HG02642 (cell line): ENCODE measurements at regions not wholly inside any gene's neighbourhood (a gene's known extent, or its start where the extent isn't known, plus 50 kb on each side); places are given as distances from the start of the nearest gene placed in this dataset.

Experiments used
- ATAC-seq: cut with Tn5 transposase; IDR thresholded peaks from one replicate; pipeline ENCODE4 v1.9.1; 2021; ENCODE audit warnings: mild to moderate bottlenecking; ENCODE audit not compliant: unreplicated experiment, poor library complexity

DNA sequence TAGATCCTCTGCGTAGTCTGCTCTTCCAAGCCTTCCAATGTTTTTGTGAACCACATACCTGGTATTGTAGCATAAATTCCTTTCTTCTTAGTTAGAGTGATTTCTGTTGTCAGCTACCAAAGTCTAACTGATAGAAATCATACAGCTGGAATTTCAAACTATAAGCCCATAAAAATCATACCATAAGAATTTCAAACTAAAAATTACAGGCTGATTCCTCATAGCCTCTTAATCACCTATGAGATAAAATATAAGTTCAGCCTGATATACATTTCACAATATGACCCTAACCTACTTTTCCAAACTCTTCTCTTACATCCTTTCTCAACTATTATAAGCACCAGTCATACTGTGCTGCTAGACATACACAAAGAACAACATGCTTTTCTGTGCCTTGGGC is 64.8 kb downstream of the PTHLH start:
- ATAC-seq, result no peak

DNA sequence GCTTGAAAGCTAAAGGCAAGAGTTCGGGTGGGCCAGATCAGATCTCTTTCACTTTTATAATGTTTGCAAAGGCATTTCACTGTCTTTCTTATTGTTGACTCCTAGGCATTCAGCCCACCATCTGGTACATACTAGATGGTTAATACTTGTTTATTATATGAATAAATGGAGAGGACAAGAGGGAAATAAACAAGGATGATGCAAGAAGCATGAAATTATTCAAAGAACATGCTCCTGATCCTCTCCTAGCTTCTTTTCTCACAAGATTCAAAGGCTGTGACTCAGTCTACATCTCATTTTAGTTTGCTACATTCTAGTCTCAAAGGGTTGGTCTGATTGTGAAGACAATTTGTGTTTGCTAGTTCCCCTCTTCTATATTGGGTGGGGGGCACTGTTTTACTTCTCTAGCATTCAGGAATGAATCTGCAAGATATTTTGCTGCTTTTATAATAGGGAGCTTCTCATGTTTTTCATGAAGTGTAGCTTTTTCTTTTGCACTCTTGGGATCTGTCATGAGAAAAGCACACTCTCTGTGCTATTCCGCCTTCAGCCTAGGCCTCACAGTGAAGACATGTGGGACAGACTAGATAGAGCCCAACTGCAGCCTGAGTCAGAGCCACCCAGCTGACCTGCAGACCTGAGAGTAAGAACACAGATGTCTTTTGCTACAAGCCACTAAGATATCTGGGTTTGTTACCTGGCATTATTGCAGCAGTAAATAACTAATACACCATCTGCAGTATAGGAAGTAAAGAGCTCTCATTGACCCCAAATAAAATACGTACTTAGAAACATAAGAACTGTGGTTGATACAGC is 65.7 kb downstream of the PTHLH start:
- no peak for ATAC-seq

DNA sequence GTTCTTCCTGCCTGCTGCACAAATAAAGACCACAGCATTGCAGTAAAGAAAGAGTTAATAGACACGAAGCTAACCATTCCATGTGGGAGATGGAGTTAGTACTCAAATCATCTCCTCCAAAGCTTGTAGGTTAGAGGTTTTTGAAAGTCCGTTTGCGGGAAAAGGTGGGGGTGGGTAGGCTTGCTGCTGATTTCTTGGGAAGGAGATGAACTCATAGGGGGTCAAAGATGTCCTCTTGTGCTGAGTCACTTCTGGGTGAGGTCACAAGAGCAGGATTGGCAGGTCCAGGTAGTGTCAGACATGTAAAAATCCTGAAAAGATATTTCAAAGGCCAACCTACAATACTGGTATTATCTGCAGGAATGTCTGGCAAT is 66.4 kb downstream of the PTHLH start:
- ATAC-seq, result no peak

DNA sequence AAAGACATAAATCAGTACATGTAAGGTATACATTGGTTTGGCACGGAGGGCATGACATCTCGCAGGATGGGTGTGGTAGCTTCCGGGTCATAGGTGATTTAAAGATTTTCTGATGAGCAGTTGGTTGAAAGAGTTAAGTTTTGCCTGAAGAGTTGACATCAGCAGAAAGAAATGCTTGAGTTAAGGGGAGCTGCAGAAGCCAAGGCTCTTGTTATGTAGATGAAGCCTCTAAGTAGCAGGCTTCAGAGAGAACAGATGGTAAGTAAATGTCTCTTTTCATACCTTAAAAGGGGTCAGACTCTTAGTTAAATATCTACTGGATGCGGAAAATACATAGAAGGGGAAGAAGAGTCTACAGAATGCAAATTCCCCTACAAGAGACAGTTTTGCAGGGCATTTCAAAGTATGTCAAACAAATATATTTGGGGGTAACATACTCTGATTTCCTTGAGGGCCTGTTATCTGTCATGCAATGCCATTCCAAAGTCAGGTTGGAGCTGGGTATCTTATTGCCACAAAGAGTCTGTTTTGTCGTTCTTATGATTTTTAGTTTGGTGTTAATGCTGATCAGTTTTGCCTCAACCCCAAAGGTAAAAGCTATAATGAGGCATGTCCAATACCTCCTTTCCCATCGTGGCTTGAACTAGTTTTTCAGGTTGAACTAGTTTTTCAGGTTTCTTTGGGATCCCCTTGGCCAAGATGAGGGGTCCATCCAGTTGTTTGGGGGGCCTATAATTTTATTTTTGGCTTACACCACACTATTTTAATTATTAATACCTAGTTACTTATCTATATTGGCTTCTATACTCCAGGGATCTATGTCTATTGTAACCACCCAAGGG is 67.0 kb downstream of the PTHLH start:
- ATAC-seq, result no peak

DNA sequence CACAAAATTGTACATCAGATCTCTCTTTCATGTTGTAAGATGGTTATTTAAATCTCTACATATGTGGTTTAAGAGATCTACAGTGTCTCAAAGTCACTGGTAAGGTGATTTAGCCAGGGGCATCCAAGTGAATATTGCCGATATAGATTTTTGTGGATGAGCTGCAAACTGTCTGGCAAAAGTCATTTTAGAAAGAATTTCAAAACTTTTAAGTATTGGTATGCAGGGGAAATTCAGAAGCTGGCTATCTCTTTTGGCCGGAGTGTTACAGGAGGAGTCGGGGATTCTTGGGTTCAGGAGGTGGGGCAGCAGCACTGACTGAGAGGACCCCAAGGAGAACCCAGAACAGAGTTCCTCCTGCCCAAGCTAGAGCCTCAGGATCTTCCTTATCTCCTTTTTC is 69.9 kb downstream of the PTHLH start:
- ATAC-seq, result no peak

DNA sequence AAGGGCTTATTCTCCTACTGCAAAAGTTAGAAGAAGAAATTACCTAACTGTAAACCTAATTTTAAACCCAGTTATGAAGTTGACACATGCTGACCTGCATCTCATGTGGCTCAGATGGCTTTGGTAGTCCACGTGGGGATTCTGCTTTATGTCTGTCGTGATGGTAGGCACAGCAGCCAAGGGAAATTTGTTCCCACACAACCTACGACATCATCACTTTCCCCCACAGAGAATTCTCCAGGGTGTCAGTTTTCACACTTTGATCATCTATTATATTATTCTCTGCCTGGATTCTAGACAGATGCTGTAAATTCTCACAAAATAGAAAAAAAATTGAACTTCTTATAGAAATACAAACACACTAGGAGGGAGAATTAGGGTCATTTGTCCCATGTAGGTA is 70.6 kb downstream of the PTHLH start:
- no peak for ATAC-seq

DNA sequence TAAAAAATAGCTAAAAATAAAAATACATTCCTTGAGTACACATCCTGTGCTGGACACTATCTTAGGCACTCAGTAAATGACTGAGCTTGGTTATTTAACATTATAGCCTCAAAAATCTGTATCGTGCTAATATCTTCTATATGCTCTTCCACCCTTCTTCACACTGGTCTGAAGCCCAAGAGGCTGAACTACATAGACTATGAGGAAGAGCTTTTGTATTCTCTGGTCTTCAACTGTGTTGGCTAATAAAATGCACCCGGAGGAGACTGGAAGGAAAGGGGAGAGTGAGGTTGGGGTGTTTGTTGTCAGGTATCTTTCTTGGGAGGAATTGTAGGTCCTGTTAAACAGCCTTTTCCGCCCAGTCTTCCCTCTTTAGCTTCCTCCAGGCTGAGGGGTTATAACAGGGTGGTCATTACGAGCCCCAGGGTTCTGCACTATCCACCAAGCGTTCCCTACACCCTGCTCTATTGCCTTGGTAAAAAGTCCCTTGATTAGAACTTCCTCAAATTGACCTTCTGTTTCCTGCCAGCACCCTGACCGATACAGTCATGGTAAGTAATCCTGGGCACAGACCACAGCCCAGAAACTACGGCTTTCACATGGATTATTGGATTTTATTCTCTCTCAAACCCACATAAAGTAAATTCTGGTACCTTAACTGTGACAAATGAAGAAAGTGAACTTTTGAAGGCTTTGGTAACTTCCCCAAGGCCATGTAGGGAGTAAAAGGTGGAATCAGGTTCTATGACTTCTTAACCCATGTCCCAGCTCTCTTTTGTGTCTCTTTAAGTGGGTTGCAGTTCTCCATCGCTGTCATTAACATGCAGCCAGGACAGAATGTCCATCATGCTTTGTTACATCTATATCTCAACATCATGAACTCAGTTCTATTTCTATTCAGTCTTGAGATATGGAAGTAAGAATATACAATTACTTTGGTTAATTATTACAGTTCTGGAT is 71.3 kb downstream of the PTHLH start:
- peak; percentile 74 for ATAC-seq

DNA sequence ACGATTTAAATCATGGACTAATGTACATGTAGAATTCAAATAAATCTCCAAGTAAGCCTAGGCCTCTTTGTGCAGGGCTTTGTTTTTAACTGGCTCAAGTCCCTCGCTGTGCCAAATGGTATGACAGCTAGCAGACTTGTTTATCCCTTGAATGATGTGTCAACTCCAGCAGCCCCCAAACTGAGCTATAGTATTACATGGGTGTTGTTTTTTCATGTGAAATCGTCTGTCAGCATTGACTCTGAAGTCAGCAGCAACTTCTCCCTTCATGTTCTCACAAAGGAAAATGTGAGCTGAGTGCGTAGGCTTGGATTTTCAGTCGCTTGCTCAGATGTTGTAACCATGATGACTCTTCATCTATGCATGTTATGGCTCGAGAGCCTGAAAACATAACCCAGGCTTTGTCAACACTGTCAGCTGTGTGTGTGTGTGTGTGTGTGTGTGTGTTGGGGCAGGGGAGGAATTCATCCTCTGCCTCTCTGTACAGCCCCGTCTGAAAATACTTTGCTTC is 73.3 kb downstream of the PTHLH start:
- ATAC-seq, result no peak

DNA sequence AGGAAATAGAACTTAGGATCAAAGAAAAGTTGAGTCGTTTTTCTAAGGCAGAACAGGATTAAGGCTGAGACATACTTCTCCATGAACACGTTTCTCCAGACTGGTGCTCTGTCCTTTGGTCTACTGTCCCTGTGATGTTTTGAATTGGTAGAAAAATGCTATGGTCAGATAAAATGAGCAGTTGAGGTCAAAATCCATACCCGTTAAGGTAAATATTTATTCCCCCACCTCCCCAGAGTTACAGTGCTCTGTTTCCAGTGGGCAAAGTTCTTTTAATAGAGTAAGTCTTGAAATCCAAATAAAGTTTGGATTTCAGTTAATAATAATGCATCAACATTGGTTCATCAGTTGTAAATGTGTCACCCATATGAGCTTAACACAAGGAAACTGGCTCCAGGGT is 74.5 kb downstream of the PTHLH start:
- no peak for ATAC-seq

DNA sequence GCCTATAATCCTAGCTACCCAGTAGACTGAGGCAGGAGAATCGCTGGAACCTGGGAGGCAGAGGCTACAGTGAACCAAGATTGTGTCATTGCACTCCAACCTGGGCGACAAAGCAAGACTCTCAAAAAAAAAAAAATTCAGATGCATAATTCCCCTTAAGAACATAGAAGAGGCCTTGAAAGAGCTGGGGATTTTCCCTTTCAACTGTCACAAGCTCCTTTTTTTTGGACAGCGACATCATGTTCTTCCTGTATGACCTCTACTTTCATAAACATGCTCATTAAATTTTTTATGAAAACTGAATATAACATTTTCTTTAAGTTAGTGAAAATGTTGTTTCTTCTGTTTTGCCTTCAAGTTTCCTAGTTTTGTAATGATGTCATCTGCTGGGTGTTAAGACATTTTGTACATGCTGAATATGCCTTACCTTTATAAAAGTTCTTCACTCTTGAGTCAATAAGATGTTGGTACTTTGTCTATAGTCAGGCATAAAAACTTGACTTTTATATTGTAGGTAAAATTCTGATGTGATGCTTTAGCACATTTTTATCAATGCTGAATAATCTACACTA is 76.0 kb downstream of the PTHLH start:
- ATAC-seq, result no peak

DNA sequence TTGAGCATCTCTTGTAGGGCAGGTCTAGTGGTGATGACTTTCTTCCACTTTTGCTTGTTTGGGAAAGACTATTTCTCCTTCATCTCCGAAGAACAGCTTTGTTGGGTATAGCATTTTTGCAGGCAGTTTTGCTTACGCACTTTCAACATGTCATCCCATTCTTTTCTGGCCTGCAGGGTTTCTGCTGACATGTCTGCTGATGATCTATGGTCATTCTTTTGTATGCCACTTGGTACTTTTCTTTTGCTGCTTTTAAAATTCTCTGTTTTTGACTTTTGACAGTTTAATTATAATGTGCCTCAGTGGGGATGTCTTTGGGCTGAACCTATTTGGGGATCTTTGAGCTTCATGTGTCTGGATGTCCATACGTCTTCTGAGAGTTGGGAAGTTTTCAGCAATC is 78.2 kb downstream of the PTHLH start:
- no peak for ATAC-seq

DNA sequence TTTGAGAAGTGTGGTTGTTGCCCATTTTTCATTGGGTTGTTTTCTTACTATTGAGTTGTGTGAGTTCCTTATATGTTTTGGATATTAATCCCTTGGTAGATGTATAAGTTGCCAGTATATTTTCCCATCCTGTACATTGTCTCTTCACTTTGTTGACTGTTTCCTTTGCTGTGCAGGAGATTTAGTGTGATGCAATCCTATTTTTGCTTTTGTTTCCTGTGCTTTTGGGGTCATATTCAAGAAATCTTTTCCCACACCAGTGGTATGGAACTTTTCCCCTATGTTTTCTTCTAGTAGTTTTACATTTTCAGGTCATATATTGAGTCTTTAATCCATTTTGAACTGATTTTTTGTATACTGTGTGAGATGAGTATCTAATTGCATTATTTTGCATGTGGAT is 92.8 kb downstream of the PTHLH start:
- no peak for ATAC-seq

DNA sequence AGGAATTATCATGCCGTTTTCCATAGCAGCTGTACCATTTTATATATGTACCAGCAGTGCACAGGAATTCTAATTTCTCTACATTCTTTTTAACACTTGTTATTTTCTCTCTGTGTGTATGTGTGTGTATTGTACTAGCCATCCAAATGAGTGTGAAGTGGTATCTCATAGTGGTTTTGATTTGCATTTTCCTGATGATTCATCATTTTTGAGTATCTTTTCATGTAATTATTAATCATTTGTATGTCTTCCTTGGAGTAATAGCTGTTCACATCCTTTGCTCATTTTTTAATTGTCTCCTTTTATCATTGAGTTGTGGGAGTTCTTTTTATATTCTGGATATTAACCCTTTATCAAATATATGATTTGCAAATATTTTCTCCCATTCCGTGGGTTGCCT is 95.6 kb upstream of the MANSC4 start:
- no peak for ATAC-seq

DNA sequence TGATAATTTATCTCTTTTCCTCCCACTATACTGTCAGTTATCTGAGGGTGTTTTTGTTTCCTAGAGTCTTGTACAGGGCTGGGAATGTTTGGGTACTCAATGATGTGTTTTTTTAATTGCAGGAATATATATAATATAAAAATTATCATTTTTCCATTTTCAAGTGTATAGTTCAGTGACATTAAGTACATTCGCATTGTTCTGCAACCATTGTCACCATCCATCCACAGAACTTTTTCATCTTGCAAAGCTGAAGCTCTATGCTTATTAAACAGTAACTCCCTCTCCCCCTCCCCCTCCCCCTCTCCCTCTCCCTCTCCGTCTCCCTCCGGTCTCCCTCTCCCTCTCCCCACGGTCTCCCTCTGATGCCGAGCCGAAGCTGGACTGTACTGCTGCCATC is 93.0 kb upstream of the MANSC4 start:
- ATAC-seq, result no peak

DNA sequence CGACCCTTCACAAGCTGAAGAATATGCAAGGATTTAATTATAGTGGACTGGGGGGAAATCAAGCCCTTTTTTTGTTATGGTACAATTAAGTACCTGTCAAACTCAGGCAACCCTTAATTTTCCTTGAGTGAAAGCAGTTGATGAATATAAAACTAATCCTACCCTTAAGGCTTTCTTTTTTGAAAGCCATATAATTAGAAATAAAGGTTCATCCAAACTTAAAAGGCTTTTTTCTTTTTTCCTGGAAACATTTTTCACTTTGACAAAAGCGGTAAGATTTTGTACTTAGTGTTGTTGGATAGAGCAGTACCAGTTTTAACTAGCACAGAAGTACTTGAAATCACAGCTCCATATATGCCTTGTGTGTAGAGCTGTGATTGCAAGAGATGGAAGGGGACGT is 91.9 kb upstream of the MANSC4 start:
- ATAC-seq, result no peak

DNA sequence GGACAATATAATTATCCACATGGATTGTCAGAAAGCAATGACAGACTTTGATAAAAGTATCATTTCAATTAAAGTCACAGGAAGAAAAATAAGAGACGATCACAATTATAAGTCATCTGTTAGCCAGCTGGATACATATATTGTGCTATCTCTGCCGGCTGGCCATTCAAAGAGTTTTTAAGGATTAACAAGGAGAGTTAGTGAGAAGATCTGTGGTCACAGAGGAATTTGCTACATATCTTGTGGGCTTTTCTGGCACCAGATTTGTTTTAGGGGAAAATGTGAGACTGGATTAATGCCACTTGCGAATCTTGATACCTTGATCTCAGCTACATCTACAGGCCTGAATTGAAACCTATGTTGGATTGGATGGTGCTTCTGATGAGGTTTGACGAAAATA is 90.9 kb upstream of the MANSC4 start:
- ATAC-seq, result no peak

DNA sequence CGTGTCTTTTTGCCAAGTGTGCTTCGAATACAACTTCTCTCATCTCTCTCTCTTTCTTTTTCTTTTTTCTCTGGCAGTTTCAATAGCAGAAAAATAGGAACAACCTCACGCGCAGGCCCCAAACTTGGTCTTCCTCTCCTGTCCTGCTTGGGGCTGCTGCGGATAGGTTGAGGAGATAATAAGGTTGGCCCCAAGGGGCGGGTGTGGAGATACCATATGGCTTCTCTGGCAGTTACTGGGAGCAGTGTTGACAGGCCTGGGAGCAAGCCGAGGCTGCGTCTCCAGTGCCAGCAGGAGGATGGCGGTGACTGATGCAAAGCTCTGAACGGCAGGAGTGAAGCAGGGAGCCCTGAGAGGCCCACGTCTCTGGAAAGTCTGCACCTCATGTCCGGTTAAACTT is 89.5 kb upstream of the MANSC4 start:
- no peak for ATAC-seq

DNA sequence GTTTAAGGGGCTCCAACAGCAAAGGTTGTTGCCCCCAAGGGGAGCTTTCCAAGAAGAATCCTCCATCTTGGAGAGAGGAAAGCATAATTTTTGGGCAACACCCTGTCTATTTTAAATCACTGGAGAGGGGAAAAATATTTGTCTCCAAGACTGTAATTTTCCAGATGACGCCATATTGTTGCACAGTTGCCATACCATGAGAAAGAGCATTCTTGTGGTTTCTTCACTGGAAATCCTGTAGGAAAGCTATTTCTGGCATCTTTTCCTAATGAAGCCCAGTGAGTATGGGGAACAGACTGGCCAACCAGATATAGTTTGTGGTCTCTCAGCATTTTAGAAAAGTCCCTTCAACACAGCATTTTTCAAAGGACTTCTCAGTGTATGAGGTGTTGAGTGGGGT is 88.1 kb upstream of the MANSC4 start:
- no peak for ATAC-seq

DNA sequence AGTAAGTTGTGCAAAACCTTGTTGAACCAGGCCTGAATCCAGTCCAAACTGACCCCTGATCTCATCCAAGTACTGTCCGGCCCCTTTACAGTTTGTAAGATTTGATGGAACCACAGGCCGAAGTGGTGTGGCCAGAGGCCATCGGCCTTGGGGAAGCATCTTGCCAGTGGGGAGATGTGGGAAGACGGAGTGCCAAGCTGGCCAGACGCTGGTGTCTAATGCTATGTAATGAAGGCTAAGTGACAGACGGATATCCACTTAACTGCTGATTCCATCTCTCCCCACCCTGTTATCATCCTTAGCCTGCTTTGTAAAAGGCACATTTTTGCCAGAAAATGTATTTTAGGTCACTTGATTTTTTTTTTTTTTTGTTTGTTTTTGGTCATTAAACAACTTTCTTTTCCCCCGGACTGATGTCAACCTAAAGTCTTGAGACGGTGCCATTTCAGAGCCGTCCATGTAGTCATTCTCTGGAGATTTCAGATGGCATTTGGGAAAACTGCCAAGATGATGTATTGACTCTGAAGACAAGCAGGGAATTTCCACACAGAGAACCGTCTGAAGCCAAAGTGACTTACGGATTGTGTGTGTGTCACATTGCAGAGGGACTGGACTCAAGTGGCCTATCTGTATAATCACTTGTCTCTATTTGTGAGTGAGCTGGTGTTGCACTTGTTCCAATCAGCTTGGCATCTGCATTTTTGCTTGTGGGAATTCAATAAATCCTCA is 86.5 kb upstream of the MANSC4 start:
- ATAC-seq, result no peak

DNA sequence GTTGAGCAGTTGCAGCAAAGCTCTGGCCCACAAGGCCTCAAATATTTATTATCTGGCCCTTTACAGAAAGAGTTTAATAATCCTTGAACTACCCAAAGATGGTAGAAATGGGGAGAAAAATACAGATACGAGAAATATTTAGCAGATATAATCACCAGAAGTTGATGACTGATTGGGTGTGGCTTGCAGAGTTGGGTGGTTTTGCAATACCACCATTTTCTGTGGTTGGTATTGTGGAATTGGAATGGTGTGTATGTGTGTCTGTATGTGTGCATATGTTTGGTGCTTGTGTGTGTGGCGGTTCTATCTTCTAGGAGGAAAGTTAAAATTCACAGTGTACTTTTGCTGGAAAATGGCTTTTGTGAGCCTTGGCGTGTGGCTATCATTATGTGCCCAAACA is 85.4 kb upstream of the MANSC4 start:
- ATAC-seq, result no peak
